ENCODE measurements at regions not wholly inside any gene's neighbourhood (a gene's known extent, or its start where the extent isn't known, plus 50 kb on each side); places are given as distances from the start of the nearest gene placed in this dataset.
"Not testable (repeated sequence)": the region's sequence is repeated elsewhere in the genome, so short reads cannot be mapped to it uniquely, and the experiment has no call there.

DNA sequence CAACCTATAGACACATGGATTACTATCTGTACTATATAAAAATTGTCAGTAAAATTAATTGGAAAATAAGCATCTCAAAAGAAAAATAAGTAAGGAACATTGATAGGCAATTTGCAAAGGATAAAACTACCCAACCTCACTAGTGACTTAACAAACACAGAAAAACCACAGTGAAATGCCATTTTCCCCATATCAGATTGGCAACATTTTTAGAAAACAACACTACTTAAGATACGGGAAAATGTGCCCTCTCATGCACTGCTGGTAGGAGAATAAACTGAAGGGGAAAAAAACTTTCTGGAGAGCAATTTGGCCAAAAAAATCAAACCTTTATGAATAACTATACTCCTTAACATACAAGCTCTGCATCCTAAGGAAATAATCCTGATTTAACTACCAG, 254.0 kb downstream of the DEPDC1B start:
- no peak overlapping the region for H3K4me3 ChIP-seq (ENCODE audit: low read depth, low read length)
- TF ChIP-seq, protein P1, sequence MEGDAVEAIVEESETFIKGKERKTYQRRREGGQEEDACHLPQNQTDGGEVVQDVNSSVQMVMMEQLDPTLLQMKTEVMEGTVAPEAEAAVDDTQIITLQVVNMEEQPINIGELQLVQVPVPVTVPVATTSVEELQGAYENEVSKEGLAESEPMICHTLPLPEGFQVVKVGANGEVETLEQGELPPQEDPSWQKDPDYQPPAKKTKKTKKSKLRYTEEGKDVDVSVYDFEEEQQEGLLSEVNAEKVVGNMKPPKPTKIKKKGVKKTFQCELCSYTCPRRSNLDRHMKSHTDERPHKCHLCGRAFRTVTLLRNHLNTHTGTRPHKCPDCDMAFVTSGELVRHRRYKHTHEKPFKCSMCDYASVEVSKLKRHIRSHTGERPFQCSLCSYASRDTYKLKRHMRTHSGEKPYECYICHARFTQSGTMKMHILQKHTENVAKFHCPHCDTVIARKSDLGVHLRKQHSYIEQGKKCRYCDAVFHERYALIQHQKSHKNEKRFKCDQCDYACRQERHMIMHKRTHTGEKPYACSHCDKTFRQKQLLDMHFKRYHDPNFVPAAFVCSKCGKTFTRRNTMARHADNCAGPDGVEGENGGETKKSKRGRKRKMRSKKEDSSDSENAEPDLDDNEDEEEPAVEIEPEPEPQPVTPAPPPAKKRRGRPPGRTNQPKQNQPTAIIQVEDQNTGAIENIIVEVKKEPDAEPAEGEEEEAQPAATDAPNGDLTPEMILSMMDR (IDR thresholded peaks at IDR 0.05; ENCODE audit: borderline replicate concordance, insufficient read depth, low read depth, low read length), result no peak

DNA sequence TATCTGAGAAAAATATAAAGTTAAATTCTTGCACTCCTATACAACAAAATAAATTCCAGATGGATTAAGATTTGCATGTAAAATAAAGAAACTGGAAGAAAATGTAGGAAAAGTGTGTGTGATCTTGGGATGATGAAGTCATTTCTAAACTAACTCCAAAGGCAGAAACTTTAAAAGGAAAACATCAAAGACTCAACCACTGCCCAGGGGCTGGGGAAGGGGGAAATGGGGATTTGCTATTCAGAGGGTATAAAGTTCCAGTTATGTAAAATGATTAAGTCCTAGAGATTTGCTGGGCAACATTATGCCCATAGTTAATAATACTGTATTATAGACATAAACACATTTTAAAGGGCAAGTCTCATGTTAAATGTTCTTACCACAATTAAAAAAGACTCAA, 254.5 kb downstream of the DEPDC1B start:
- TF ChIP-seq, protein P1 (IDR thresholded peaks at IDR 0.05; ENCODE audit: borderline replicate concordance, insufficient read depth, low read depth, low read length), result no peak
- no peak overlapping the region for H3K4me3 ChIP-seq (ENCODE audit: low read depth, low read length)

GRCh38 chr5:60444661-60445360, 255.2 kb downstream of the DEPDC1B start:
- H3K4me3 ChIP-seq (ENCODE audit: low read depth, low read length), result no peak overlapping the region
- TF ChIP-seq, protein P1 (IDR thresholded peaks at IDR 0.05; ENCODE audit: borderline replicate concordance, insufficient read depth, low read depth, low read length), result no peak

DNA sequence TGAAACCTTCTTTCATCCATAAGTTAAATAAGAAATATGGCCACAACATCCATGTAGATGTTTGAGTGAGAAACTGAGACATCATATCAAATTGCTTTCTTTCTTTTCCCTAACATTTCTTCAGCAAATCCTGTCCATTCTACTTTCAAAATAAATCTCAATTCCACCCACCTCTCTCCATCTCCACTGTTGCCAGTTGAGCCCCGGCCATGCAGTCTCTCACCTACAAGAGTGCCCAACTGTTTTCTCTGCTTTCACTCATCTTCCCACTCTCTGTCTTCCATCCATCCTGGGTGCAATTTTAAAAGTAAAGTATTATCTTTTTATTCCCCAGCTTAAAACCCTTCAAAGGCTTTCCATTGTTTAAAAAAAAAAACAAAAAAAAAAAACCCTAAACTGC, 260.4 kb downstream of the DEPDC1B start:
- H3K4me3 ChIP-seq (ENCODE audit: low read depth, low read length), result no peak overlapping the region
- TF ChIP-seq, protein P1 (IDR thresholded peaks at IDR 0.05; ENCODE audit: borderline replicate concordance, insufficient read depth, low read depth, low read length), result no peak

DNA sequence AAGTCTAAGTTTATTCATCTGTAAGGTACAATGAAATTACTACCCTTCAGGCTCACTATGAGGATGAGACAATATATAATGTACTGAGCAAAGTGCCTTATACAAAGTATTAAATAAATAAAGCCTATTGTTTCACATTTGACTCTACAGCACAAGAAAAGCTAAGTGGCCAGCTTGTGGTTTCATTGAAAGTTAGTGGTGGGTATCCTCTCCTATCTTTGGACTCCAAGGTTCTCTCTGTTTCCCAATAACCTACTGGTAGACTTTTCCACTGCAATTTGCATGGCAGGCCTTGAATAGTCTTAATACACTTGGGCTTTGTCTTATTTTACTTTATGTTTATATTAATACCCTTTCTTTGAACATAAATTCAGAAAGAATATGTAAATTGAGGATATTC, 262.7 kb downstream of the DEPDC1B start:
- H3K4me3 ChIP-seq (ENCODE audit: low read depth, low read length), result no peak overlapping the region
- TF ChIP-seq, protein P1 (IDR thresholded peaks at IDR 0.05; ENCODE audit: borderline replicate concordance, insufficient read depth, low read depth, low read length), result no peak

- TF ChIP-seq, protein P1 (IDR thresholded peaks at IDR 0.05; ENCODE audit: borderline replicate concordance, insufficient read depth, low read depth, low read length), result no peak
- H3K4me3 ChIP-seq (ENCODE audit: low read depth, low read length), result no peak overlapping the region
Measured at GRCh38 chr5:60436518-60436917, 263.4 kb downstream of the DEPDC1B start.

DNA sequence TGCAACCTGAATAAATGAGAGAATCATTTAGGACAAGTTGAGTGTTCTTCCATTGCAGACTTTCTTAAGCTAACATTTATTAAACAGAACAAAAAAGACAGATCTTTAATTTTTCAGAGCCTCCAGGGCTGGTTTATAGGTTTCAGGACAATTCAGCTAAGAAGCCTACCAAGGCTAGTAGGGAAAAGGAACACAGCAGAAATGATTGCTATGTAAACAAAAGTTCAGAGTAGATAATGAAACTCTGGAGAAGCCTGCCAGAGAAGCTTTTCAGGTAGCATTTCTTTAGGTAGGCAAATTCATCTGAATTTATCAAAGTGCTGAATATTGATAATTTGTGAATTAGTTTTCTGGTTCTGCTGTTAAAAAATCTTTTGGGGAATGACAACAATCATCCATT, 264.2 kb downstream of the DEPDC1B start:
- no peak overlapping the region for H3K4me3 ChIP-seq (ENCODE audit: low read depth, low read length)
- TF ChIP-seq, protein P1 (IDR thresholded peaks at IDR 0.05; ENCODE audit: borderline replicate concordance, insufficient read depth, low read depth, low read length), result no peak

GRCh38 chr5:60426189-60426588, 273.8 kb downstream of the DEPDC1B start:
- not testable (repeated sequence) for H3K4me3 ChIP-seq (ENCODE audit: low read depth, low read length)

GRCh38 chr5:60420773-60421172, 279.2 kb downstream of the DEPDC1B start:
- not testable (repeated sequence) for H3K4me3 ChIP-seq (ENCODE audit: low read depth, low read length)

Measured in GM12875 (cell line).